Aorta (tissue), 5 donors: ENCODE measurements at regions not wholly inside any gene's neighbourhood (a gene's known extent, or its start where the extent isn't known, plus 50 kb on each side); places are given as distances from the start of the nearest gene placed in this dataset.
A peak's percentile ranks its signal among the peaks of the same experiment; 100 is the strongest.

ENCODE experiments used
- ATAC-seq: fragments of 200-7000 bp; cut with Tn5 transposase; one replicate; pipeline ENCODE4 v1.9.1; 2022; ENCODE audit warnings: moderate library complexity; ENCODE audit not compliant: low FRiP score
- DNase-seq, 2 donors: peaks; one replicate each; pipeline ENCODE4 v3.0.0-alpha.2; 2020
- H3K27ac ChIP-seq, 2 donors: one replicate each; pipeline ENCODE4 v1.5.1; 2013; ENCODE audit warnings: low read length in 2 of 2, mild to moderate bottlenecking in 2 of 2, moderate library complexity in 2 of 2, control low read depth in 1 of 2, inconsistent platforms in 1 of 2, low read depth in 1 of 2
- H3K27me3 ChIP-seq, 2 donors: one replicate each; pipeline ENCODE4 v1.6.1; 2013; ENCODE audit warnings: control low read depth in 1 of 2, low read length in 1 of 2, mild to moderate bottlenecking in 1 of 2, moderate library complexity in 1 of 2; ENCODE audit not compliant: insufficient read depth in 2 of 2, control insufficient read depth in 1 of 2
- H3K36me3 ChIP-seq, 2 donors: one replicate each; pipeline ENCODE4 v1.6.1; 2013; ENCODE audit warnings: control low read depth in 1 of 2, low read length in 1 of 2, mild to moderate bottlenecking in 1 of 2; ENCODE audit not compliant: insufficient read depth in 2 of 2, control insufficient read depth in 1 of 2
- H3K4me1 ChIP-seq, 2 donors: one replicate each; pipeline ENCODE4 v1.6.1; 2013; ENCODE audit warnings: low read length in 2 of 2, control low read depth in 1 of 2, mild to moderate bottlenecking in 1 of 2, moderate library complexity in 1 of 2; ENCODE audit not compliant: insufficient read depth in 2 of 2, control insufficient read depth in 1 of 2
- H3K4me3 ChIP-seq, 2 donors: one replicate each; pipeline ENCODE4 v1.5.1; 2013; ENCODE audit warnings: low read length in 2 of 2, control low read depth in 1 of 2, mild to moderate bottlenecking in 1 of 2
- H3K9me3 ChIP-seq: one replicate; pipeline ENCODE4 v1.6.1; 2013; ENCODE audit warnings: mild to moderate bottlenecking, low read length; ENCODE audit not compliant: control insufficient read depth
- WGBS, 2 donors: extraction: QIAGEN DNeasy Blood & Tissue Kit; methylation state at CpG; one replicate each; pipeline ENCODE4 v1.1.7; 2013; 5-methylcytosine and 5-hydroxymethylcytosine counted together
- intact Hi-C, 2 donors: fragments of 100-400 bp; cut with DNase I; formaldehyde crosslinking; loops; one replicate each; pipeline versions ENCODE4 v1.14.2 to v1.15.0; 2022
- donor health status: healthy with polysubstance abuse.
- donor health status: Bipolar disorder and iron deficiency.
- donor health status: DM: no; HTN: no; CAD: no.
- donor health status: DM: no; HTN: no; CAD: no.
- donor health status: DM: yes; HTN: yes; CAD: no.

- H3K9me3 ChIP-seq = no peaks in the 10 kb centered on the region
- 81 to 85% methylated on average over 9 of the region's 9 CpGs for WGBS, 2 donors
- no peaks in the 10 kb centered on the region for H3K36me3 ChIP-seq
- ATAC-seq (no peak), DNase-seq (no peak)
- no peak overlapping the region for H3K4me3 ChIP-seq
- H3K4me1 ChIP-seq = no peaks in the 10 kb centered on the region
- intact Hi-C loops = no loop called here
- H3K27me3 ChIP-seq = no peaks in the 10 kb centered on the region
- no peak overlapping the region for H3K27ac ChIP-seq
Observed at GRCh38 chr10:128708182-128708581, 582.0 kb upstream of the MKI67 start.

GRCh38 chr10:128709686-128710085, 583.5 kb upstream of the MKI67 start:
- ATAC-seq (no peak), DNase-seq (no peak)
- no peaks in the 10 kb centered on the region for H3K27me3 ChIP-seq
- no peaks in the 10 kb centered on the region for H3K36me3 ChIP-seq
- H3K4me1 ChIP-seq = no peaks in the 10 kb centered on the region
- intact Hi-C loops = no loop called here
- no peaks in the 10 kb centered on the region for H3K9me3 ChIP-seq
- no peak overlapping the region for H3K27ac ChIP-seq
- no peak overlapping the region for H3K4me3 ChIP-seq
- 82% methylated on average over 12 of the region's 12 CpGs for WGBS, 2 donors

GRCh38 chr10:128710098-128710797, 584.0 kb upstream of the MKI67 start:
- Histone ChIP-seq H3K4me3 (no peak overlapping the region), H3K27me3 (no peaks in the 10 kb centered on the region), H3K27ac (no peak overlapping the region), H3K36me3 (no peaks in the 10 kb centered on the region), H3K9me3 (no peaks in the 10 kb centered on the region), H3K4me1 (no peaks in the 10 kb centered on the region)
- DNase-seq (no peak), ATAC-seq (peak; percentile 39)
- WGBS, 2 donors = 28 to 30% methylated on average over 41 to 49 of the region's 49 CpGs
- intact Hi-C loops = no loop called here

DNA sequence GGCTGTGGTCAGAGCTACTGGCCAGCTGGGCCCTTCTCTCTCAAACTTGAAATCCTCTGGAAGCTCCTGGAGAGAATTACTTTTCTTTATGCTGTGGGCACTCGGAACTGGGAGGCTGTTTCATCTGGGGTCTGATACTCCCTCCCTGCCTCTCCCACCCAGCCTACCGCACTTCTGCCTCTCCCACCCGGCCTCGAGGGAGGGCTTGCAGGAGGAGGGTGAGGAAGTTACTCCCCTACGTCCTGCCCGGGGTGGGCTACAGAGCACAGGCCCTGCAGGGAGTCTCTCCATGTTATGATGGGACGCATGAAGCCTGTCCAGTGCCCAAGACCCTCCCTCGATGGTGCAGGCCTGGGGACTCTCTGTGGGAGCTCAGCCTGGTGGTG, 584.6 kb upstream of the MKI67 start:
- ATAC-seq = no peak

DNA sequence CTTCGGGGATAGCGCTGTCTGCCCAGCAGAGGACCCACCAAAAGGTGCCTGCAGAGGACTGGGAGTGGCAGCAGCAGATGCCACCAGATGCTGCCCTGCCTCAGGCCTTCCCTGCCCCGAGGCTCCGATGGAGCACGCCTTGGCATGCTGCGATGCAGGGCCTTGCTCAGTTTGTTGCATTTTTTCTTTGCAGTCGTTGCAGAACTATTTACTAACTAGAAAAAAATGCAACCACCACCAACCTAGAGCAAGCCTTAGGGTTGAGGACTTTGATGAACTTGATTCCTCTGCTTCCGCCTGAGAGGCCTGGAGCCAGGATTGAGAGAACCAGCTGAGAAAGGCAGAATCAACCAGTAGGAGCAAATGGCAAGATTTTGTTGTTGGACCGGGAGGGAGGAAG, 585.6 kb upstream of the MKI67 start:
- Histone ChIP-seq H3K27ac (no peak overlapping the region), H3K27me3 (no peaks in the 10 kb centered on the region)
- WGBS, 2 donors = 87 to 96% methylated on average over 9 of the region's 9 CpGs

More for the DNA sequence above, 584.6 kb upstream of the MKI67 start:
- no peaks in the 10 kb centered on the region for H3K27me3 ChIP-seq
- no peak for DNase-seq
- no peaks in the 10 kb centered on the region for H3K36me3 ChIP-seq
- H3K27ac ChIP-seq = no peak overlapping the region
- H3K4me3 ChIP-seq = no peak overlapping the region
- no peaks in the 10 kb centered on the region for H3K9me3 ChIP-seq
- H3K4me1 ChIP-seq = no peaks in the 10 kb centered on the region
- WGBS, 2 donors = 87 to 91% methylated on average over 8 of the region's 8 CpGs
- intact Hi-C loops = no loop called here

DNA sequence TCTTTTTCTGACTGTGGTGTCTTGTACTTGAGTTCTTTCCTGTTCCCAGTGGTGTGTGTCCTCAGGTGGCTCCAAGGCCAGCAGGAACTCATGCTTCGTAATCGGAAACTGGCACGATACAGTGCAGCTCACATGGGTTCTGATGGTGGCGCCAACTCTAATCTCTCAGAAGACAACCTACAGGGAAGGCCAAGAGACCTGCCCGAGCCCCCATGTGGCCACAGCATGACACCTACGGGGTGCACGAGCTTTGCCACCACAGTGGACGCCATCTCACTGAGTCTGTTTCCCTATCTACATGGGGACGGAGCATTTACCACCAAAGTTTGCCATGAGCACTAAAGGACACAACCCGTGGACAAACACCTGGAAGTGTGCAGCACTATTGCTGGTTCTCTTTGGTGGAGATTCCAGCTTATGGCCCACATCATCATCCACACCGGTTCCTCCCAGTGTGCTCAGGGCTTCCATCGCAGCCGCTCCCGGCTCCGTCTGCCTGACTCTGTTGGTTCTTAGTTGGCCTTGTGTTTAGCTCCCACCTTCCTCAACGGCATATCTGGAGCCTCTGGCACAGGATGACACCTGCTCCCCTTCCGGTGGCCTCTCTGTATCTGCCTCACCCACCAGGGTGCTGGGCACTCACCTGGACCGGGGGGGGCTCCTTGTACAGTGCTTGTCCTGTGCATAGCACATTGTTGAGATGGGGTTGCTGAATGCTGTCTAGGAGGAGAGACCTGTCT, 586.6 kb upstream of the MKI67 start:
- ATAC-seq = no peak
- no peak for DNase-seq
- Histone ChIP-seq H3K4me3 (no peak overlapping the region), H3K27me3 (no peaks in the 10 kb centered on the region), H3K36me3 (no peaks in the 10 kb centered on the region), H3K27ac (no peak overlapping the region), H3K4me1 (no peaks in the 10 kb centered on the region), H3K9me3 (no peaks in the 10 kb centered on the region)
- 91 to 97% methylated on average over 18 of the region's 18 CpGs for WGBS, 2 donors
- intact Hi-C loops = no loop called here

More for the DNA sequence above, 585.6 kb upstream of the MKI67 start:
- ATAC-seq = no peak
- no peaks in the 10 kb centered on the region for H3K36me3 ChIP-seq
- no peaks in the 10 kb centered on the region for H3K9me3 ChIP-seq
- H3K4me3 ChIP-seq = no peak overlapping the region
- no peaks in the 10 kb centered on the region for H3K4me1 ChIP-seq
- no peak for DNase-seq
- intact Hi-C loops = no loop called here

DNA sequence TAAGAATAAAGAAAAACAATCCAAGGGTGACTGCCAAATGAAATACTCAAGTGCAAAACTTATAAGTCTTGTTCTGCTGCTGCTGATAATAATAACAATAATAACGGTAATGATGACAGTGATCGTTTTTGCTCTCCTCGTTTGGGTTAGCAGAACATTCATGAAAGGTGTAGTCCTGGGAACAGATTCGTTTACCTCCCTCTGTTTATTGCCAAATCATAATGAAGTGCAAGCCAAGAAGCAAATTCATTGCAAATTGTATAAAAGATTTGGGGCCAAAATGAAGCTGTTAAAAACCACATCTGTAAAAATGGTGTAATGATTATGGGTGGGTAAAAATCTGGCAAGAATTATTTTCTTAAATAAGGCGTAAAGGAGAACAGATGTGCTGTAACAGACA, 587.2 kb upstream of the MKI67 start:
- ATAC-seq (no peak), DNase-seq (no peak)
- intact Hi-C loops = no loop called here
- no peaks in the 10 kb centered on the region for H3K9me3 ChIP-seq
- H3K36me3 ChIP-seq = no peaks in the 10 kb centered on the region
- WGBS, 2 donors = 89 to 90% methylated on average over 5 of the region's 5 CpGs
- H3K4me1 ChIP-seq = no peaks in the 10 kb centered on the region
- no peaks in the 10 kb centered on the region for H3K27me3 ChIP-seq
- H3K4me3 ChIP-seq = no peak overlapping the region
- H3K27ac ChIP-seq = no peak overlapping the region

DNA sequence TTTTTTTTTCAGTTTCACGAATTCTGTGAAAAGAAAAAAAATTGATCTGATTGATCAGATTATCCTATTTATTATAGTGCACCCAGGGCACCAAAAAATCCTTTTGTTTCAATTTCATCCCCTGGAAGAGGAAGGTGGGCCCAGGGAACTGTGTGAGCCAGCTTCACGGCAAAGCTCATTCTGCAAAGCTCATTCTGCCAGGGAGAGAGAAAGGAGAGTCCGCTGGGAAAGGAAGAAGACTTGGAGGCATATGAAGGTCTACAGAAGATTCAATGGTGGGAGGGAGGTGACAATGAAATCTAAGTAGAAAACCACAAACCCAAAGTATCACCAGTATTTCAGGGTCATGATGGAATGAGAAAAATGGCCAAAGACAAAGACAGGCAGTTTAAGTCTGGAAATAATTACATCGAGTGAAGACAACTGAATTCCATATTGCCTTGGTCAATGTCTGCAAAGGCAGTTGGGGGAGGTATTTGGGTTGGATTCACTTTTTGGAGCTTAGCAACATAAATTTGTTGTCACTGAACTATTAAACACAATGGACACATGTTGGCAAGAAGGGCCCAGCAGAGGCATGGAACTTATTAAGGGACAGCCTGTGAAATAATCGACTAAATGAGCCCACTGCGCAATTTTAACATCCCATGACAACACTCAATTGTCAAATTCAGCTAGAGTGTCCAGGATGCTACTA, 587.8 kb upstream of the MKI67 start:
- WGBS, 2 donors = 85 to 88% methylated on average over 6 of the region's 6 CpGs
- no peak for DNase-seq
- intact Hi-C loops = no loop called here
- no peaks in the 10 kb centered on the region for H3K36me3 ChIP-seq
- no peak overlapping the region for H3K4me3 ChIP-seq
- no peak for ATAC-seq
- H3K4me1 ChIP-seq = no peaks in the 10 kb centered on the region
- no peak overlapping the region for H3K27ac ChIP-seq
- H3K9me3 ChIP-seq = no peaks in the 10 kb centered on the region
- H3K27me3 ChIP-seq = no peaks in the 10 kb centered on the region
